Transverse colon (tissue), 4 donors: ENCODE measurements at regions not wholly inside any gene's neighbourhood (a gene's known extent, or its start where the extent isn't known, plus 50 kb on each side); places are given as distances from the start of the nearest gene placed in this dataset.

Source experiments
- POLR2A ChIP-seq: fragments of 450-650 bp; IDR thresholded peaks from one replicate; pipeline ENCODE4 v1.6.1; 2016; ENCODE audit warnings: antibody characterized with exemption, mild to moderate bottlenecking, moderate library complexity
- POLR2AphosphoS5 ChIP-seq, 3 donors: sonication (generic); formaldehyde crosslinking; IDR thresholded peaks; one replicate each; pipeline ENCODE4 v1.6.1; 2016; ENCODE audit warnings: antibody characterized with exemption in 3 of 3
- TF ChIP-seq, protein P1 (sequence below), 5 experiments: fragments of 200-600 bp in 3 of 5; fragments of 450-650 bp in 2 of 5; sonication (generic) in 3 of 5; IDR thresholded peaks; 1 replicate in 2 of 5; 2 replicates in 3 of 5; pipeline ENCODE4 v1.5.1; 2016 to 2017; ENCODE audit warnings: antibody characterized with exemption in 5 of 5, inconsistent platforms in 3 of 5, mild to moderate bottlenecking in 2 of 5, moderate library complexity in 1 of 5

DNA sequence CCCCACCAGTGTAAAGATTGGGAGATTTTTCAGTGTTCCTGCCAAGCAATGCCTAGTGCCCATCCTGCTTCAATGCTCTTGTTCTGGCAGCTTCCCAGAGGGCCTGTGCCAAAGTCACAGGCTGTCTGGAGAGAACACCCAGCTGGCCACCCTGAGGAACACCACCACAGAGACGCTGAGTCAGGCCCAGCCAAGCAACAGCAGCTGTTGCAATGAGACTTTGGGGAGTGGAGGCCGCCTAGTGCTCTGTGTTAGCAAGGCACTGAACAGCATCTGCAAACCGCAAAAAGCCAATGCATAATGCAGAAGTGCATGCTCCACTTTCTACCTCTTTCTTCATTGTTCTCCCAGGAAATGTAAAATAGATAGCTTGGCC is 168.1 kb downstream of the NXPE2 start:
- TF ChIP-seq, protein P1, sequence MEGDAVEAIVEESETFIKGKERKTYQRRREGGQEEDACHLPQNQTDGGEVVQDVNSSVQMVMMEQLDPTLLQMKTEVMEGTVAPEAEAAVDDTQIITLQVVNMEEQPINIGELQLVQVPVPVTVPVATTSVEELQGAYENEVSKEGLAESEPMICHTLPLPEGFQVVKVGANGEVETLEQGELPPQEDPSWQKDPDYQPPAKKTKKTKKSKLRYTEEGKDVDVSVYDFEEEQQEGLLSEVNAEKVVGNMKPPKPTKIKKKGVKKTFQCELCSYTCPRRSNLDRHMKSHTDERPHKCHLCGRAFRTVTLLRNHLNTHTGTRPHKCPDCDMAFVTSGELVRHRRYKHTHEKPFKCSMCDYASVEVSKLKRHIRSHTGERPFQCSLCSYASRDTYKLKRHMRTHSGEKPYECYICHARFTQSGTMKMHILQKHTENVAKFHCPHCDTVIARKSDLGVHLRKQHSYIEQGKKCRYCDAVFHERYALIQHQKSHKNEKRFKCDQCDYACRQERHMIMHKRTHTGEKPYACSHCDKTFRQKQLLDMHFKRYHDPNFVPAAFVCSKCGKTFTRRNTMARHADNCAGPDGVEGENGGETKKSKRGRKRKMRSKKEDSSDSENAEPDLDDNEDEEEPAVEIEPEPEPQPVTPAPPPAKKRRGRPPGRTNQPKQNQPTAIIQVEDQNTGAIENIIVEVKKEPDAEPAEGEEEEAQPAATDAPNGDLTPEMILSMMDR (IDR thresholded peaks at IDR 0.05) = no peak
- TF ChIP-seq POLR2A (no peak), POLR2AphosphoS5 (IDR thresholded peaks at IDR 0.05) (no peak)
